Left renal pelvis (tissue), 4 donors: ENCODE measurements at regions not wholly inside any gene's neighbourhood (a gene's known extent, or its start where the extent isn't known, plus 50 kb on each side); places are given as distances from the start of the nearest gene placed in this dataset.
"Not testable (repeated sequence)": the region's sequence is repeated elsewhere in the genome, so short reads cannot be mapped to it uniquely, and the experiment has no call there.

Source experiments
- DNase-seq, 4 donors: peaks; one replicate each; pipeline ENCODE4 v3.0.0-alpha.2; 2013; ENCODE audit warnings: low read depth in 4 of 4, low spot score in 3 of 4

GRCh38 chr1:234851450-234852438, 241.8 kb upstream of the IRF2BP2 start:
- DNase-seq = no peak

GRCh38 chr1:234849832-234850231, 239.9 kb upstream of the IRF2BP2 start:
- no peak for DNase-seq

- DNase-seq = no peak
Observed at GRCh38 chr1:234848972-234849649, 239.1 kb upstream of the IRF2BP2 start.

GRCh38 chr1:234846813-234847212, 236.8 kb upstream of the IRF2BP2 start:
- DNase-seq = not testable (repeated sequence)

GRCh38 chr1:234845836-234846235, 235.9 kb upstream of the IRF2BP2 start:
- no peak for DNase-seq

GRCh38 chr1:234845097-234845660, 235.2 kb upstream of the IRF2BP2 start:
- DNase-seq = no peak

GRCh38 chr1:234844479-234845031, 234.6 kb upstream of the IRF2BP2 start:
- no peak for DNase-seq

- DNase-seq = no peak
Observed at GRCh38 chr1:234843946-234844345, 234.0 kb upstream of the IRF2BP2 start.

- DNase-seq = no peak
Observed at GRCh38 chr1:234842726-234843641, 233.0 kb upstream of the IRF2BP2 start.

GRCh38 chr1:234841710-234842231, 231.8 kb upstream of the IRF2BP2 start:
- DNase-seq = no peak

GRCh38 chr1:234841281-234841680, 231.3 kb upstream of the IRF2BP2 start:
- DNase-seq = no peak

- no peak for DNase-seq
Observed at GRCh38 chr1:234840843-234841242, 230.9 kb upstream of the IRF2BP2 start.

GRCh38 chr1:234840253-234840652, 230.3 kb upstream of the IRF2BP2 start:
- DNase-seq = no peak

- DNase-seq = no peak
Observed at GRCh38 chr1:234839663-234840062, 229.7 kb upstream of the IRF2BP2 start.

GRCh38 chr1:234838820-234839219, 228.8 kb upstream of the IRF2BP2 start:
- DNase-seq = no peak

GRCh38 chr1:234838182-234838581, 228.2 kb upstream of the IRF2BP2 start:
- DNase-seq = no peak

- DNase-seq = no peak
Observed at GRCh38 chr1:234837713-234838112, 227.7 kb upstream of the IRF2BP2 start.

GRCh38 chr1:234836776-234837357, 226.9 kb upstream of the IRF2BP2 start:
- no peak for DNase-seq

GRCh38 chr1:234836045-234836681, 226.2 kb upstream of the IRF2BP2 start:
- DNase-seq = no peak
